PFSK-1 (cell line): ENCODE measurements at regions not wholly inside any gene's neighbourhood (a gene's known extent, or its start where the extent isn't known, plus 50 kb on each side); places are given as distances from the start of the nearest gene placed in this dataset.

Experiments used
- POLR2AphosphoS5 ChIP-seq: IDR thresholded peaks from 2 replicates; pipeline ENCODE4 v1.6.1; 2012; ENCODE audit warnings: low read depth, mild to moderate bottlenecking, control low read depth, low read length, moderate library complexity
- REST ChIP-seq, 2 experiments: IDR thresholded peaks; 2 replicates each; pipeline versions ENCODE4 v1.6.1 to v1.8.0; 2011 to 2012; ENCODE audit warnings: low read depth in 2 of 2, low read length in 2 of 2, control low read depth in 1 of 2, inconsistent platforms in 1 of 2, mild to moderate bottlenecking in 1 of 2, moderate library complexity in 1 of 2; ENCODE audit not compliant: insufficient read depth in 1 of 2
- SIN3A ChIP-seq: IDR thresholded peaks from 2 replicates; pipeline ENCODE4 v1.6.1; 2012; ENCODE audit warnings: mild to moderate bottlenecking, low read length, moderate library complexity, borderline replicate concordance; ENCODE audit not compliant: insufficient read depth
- TAF1 ChIP-seq: IDR thresholded peaks from 2 replicates; pipeline ENCODE4 v1.6.1; 2012; ENCODE audit warnings: low read length, control low read depth, borderline replicate concordance; ENCODE audit not compliant: insufficient read depth

GRCh38 chr2:187710791-187711521 lies 156.7 kb upstream of the TFPI start:
- TF ChIP-seq REST (IDR thresholded peaks at IDR 0.05; ENCODE audit: insufficient read depth in 1 of 2, low read depth in 2 of 2, low read length in 2 of 2) (no peak), SIN3A (no peak), POLR2AphosphoS5 (no peak), TAF1 (no peak)
